GM19395 (cell line): ENCODE measurements at regions not wholly inside any gene's neighbourhood (a gene's known extent, or its start where the extent isn't known, plus 50 kb on each side); places are given as distances from the start of the nearest gene placed in this dataset.
"Not testable (repeated sequence)": the region's sequence is repeated elsewhere in the genome, so short reads cannot be mapped to it uniquely, and the experiment has no call there.

Source experiments
- ATAC-seq: cut with Tn5 transposase; IDR thresholded peaks from one replicate; pipeline ENCODE4 v1.9.1; 2021; ENCODE audit warnings: mild to moderate bottlenecking, moderate library complexity; ENCODE audit not compliant: unreplicated experiment

DNA sequence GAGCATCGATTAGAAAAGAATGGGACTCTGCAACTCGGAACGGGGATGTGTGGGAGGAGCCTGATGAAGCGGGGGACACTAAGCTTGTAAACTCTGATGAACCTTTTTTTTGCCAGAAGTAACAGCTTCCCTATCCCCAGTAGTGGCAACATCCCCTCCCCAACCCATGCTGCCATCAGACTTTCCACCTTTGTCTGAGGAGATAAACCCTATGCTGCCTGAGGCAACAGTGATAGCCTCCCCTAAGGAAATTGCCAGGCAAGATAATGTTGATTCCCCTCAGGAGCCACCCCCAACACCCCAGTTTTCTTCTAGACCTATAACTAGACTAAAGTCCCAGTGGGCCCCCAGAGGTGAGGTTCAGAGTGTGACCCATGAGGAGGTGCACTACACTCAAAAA, 173.7 kb downstream of the AKR1D1 start:
- no peak for ATAC-seq

DNA sequence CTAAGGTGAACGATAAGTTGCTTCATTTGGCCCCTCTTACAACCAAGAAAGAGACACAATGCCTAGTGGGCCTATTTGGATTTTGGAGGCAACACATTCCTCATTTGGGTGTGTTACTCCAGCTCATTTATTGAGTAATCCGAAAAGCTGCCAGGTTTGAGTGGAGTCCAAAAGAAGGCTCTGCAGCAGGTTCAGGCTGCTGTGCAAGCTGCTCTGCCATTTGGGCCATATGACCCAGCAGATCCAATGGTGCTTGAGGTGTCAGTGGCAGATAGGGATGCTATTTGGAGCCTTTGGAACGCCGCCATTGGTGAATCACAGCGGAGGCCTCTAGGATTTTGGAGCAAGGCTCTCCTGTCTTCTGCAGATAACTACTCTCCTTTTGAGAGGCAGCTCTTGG, 176.4 kb downstream of the AKR1D1 start:
- not testable (repeated sequence) for ATAC-seq

DNA sequence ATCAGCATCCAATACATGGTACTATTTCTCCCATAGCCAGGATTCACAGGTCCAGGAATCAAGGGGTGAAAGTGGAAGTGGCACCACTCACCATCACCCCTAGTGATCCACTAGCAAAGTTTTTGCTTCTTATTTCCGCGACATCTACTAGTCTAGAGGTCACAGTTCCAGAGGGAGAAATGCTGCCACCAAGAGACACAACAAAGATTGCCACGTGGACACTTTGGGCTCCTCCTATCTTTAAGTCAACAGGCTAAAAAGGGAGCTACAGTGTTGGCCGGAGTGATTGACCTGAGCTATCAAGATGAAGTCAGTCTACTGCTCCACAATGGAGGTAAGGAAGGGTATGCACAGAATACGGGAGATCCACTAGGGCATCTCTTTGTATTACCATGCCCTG, 178.2 kb downstream of the AKR1D1 start:
- no peak for ATAC-seq

DNA sequence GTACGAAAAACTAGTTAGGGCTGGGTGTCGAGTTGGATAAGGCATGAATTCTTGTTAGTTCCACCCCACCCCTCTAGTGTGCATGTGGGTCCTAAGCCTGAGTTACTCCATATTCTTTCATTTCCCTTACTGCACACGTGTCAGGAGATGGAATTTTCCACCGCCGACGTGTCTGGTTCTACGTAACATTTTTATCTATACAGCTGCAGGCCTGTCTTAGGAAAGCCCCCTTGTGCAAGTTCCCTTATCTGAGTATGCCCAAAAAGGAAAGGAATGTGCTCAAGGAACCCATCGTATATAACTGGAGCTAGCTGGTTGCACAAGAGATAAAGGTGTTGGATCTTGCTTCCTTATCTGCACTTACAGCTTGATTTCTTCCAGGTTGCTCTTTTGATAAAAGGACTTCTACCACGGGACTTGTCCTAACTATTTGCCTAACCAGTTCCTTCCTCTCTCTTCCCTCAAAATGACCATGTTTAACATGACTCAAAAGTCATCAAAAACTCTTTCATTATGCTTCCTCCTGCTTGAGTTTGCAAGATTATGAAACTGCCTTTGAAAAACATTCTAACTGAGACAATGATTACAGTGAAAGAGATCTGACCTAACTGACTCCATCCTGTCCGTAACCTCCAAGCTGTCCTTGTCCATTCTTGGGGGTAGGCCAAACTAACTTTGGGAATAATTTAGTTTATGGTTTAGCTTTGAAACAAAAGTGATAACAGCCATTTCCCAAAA, 181.4 kb downstream of the AKR1D1 start:
- ATAC-seq, result no peak

DNA sequence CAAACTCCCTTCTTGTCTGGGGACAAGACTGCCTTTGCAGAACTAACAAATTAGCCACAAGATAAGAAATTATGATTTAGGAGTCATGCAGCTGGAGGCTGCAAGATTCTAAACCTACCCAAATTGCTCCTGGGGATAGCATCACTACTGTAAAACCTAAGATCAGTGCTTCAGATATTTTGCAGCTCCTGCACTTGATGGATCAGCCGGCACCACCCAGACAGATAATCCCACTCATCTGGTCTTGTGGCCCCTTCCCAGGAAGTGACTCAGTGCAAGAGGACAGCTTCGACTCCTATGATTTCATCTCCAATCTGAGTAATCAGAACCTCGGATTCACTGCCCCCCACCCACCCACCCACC, 181.9 kb downstream of the AKR1D1 start:
- ATAC-seq, result no peak

DNA sequence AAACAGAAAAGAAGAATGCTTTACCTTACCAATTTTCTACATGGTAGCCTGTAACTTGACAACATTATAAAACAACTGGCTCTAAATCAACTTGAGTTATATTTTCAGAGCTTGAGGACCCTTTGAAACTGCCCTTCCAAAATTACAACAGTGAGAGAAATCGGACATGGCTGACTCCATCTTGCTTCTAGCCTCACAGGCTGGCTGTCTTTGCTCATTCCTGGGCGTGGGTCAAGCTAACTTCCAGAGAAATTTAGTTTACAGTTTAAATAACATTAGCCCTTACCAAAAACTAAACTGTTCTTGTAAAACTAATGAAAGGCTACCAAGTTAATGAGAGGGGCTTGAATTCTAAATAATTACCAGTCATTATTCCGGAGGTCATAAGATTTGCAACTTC, 183.4 kb downstream of the AKR1D1 start:
- ATAC-seq, result no peak

DNA sequence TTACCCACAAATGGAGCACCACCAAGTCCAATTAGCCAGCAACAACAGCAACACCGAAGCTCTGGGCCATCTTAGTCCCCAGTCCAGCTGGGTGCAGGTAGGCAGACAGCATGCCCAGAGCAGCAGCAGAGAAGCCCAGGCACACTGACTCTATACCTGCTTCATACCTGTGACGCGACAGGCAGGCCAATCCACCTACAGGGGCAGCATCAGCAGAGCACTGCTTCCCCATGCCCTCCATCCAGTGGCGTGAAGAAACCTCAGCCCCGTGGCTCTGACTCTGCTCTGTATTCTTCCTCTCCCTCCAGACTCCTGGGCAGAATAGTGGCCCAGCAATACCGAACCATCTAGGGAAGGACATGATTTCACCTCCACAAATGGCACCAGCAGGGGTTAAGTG, 191.7 kb downstream of the AKR1D1 start:
- no peak for ATAC-seq

DNA sequence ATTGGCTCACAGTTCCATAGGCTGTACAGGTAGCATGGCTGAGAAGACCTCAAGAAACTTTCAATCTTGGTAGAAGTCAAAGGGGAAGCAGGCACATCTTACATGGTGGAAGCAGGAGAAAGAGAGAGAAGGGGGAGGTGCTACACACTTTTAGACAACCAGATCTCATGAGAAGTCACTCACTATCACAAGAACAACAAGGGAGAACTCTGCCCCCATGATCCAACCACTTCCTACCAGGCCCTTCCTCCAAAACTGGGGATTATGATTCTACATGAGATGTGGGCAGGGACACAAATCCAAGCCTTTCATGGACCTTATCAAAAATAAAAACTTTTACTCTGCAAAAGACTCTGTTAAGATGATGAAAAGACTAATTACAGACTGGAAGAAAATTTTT, 183.2 kb upstream of the TRIM24 start:
- ATAC-seq, result no peak

DNA sequence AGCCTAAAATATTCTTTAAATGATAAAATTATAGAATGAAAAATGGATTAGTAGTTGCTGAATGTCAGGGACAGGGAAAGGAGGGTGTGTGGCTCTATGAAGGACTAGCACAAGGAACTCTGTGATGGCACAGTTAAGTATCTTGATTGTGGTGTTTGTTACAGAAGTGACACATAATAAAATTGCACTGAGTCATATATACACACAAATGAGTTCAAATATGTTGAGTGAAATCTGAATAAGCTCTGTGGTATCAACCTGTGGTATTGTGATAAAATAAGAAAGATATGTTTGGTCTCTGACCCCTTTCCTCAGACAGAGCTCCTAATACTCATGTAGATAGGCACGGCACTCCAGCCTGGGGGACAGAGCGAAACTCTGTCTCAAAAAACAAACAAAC, 181.5 kb upstream of the TRIM24 start:
- ATAC-seq, result no peak

DNA sequence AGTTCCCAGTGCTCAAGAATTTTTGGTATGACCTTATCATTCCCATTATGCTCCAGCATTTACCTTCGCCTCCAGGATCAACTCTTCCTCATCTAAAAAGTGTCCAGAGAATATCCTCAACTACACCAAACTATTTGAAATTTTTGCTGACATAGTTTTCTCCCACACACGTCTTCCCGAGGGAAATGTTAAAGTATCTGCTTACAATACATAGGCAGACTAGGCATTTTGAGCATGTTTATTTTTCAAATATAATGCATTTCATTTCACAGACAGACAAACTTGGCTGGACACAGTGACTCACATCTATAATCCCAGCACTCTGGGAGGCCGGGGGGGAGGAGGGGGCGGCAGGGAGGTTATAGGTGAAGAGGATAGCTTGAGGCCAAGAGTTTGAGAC, 177.1 kb upstream of the TRIM24 start:
- no peak for ATAC-seq

DNA sequence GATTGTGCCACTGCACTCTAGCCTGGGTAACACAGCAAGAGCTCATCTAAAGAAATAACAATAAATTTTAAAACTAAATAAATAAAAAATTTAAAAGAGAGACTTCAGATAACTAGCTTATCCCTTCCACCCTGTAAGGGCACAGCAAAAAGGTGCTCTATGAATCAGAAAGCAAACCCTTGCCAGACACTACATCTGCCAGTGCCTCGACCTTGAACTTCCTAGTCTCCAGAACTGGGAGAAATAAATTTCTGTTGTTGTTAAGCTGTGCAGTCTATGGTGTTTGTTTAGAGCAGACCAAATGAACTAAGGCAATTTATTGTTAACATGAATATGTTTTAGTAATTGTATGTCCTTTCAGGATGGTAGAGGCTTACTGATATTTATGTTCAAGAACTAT, 174.9 kb upstream of the TRIM24 start:
- ATAC-seq, result no peak

DNA sequence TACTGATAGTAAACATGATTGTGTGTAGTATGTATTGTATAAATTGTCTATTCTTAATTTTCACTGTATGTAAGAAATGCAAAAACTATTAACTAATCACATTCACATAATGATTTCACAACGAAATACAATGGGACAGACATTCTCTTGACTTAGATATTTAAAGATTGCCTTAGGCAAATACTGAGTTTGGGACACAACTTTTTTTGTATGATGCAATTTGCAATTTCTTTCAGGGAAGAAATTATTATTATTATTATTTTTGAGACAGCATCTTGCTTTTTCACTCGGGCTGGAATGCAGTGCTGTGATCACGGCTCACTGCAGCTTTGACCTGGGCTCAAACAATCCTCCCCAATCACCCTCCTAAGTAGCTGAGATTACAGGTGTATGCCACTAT, 173.2 kb upstream of the TRIM24 start:
- no peak for ATAC-seq

DNA sequence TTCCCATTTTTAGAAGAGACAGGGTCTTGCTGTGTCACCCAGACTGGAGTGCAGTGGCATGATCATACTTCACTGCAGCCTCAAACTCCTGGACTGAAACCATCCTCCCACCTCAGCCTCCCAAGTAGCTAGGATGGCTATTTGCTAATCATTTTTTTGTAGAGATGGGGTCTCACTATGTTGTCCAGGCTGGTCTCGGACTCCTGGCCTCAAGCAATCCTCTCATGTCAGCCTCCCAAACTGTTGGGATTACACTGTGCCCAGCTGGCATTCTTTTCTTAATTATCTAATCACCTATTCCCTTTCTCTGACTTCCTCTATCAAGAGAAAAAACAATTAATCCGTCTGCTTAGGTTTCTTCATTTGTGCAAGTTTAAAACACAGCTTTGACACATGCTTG, 172.5 kb upstream of the TRIM24 start:
- ATAC-seq, result no peak

DNA sequence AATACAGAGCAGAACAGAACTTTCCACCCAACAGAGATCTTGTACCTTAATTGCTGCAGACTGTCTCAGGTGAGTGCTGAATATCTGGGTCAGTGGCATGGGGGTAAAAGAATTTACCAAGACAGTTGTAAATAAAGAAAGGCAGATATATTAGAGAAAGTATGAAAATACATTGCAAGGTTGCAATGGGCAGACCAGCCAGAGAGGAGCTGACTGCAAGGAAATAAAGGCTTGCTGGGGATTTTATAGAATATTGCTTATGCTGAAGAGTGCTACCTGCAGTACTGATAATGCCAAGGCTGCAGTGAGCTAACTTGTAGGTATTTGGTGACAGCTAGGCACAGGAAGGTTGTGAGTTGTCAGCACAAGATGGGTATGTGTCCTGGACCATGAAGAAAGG, 171.0 kb upstream of the TRIM24 start:
- no peak for ATAC-seq

DNA sequence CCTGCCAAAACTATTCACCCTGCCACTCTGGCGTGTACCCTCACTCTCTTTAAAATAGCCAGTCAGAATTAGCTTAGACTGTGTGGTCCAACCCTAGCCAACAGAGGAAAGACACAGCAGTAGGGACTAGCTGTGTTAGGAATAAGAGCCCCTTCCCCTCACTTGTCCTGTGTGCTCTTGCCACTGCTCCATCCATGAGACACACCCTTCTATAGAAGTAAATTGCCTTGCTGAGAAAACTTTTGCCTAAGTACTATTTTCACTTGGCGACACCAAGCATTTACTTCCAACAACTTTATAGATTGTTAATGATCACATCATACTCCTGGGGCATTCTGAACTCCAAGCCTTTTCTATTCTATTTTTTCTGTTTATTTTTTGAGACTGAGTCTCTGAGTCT, 170.2 kb upstream of the TRIM24 start:
- ATAC-seq, result no peak

DNA sequence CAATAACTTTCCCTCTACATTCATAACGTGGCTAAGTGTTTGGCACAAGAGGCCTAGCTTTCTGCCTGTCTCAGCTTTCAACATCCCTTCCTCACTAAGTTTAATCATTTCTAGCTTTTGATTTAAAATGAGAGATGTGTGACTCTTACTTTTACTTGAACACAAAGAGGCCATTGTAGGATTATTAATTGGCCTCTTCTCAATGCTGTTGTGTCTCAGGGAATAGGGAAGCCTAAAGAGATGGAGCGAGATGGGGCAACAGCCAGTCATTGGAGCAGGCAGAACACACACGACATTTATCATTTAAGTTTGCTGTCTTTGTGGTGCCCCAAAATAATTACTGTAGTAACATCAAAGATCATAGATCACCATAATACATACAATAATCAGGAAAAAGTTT, 167.1 kb upstream of the TRIM24 start:
- no peak for ATAC-seq

DNA sequence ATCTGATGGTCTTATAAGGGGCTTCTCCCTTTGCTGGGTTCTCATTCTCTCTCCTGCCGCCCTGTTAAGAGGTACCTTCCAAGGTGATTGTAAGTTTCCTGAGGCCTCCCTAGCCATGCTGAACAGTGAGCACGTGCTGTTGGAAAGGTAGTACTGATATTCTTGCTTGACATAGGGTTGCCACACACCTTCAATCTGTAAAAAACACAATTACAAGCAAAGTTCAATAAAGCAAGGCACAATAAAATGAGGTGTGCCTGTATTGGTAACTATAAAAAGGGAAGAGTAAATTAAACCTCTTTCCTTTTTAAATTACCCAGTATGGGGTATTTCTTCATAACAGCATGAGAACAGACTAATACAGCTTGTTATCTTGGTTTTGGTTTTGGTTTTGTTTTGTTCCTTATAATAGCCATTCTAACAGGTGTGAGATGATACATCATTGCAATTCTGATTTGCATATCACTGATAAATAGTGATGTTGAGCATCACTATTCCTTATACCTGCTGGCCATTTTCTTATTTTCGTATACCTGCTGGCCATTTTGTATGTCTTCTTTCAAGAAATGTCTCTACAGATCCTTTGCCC, 164.9 kb upstream of the TRIM24 start:
- ATAC-seq, result peak; percentile 84

DNA sequence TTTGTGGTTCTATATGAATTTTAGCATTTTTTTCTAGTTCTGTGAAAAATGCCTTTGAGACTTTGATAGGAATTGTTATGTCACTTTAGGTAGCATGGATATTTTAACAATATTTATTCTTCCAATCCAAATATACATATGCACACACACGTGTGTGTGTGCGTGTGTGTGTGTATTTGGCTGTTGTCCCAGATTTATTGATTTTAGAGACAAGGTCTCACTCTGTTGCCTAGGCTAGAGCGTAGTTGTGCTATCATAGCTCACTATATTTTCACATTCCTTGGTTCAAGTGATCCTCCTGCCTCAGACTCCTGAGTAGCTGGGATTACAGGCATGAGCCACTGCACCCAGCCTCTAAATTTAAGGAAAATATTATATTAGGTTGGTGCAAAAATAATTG, 162.5 kb upstream of the TRIM24 start:
- ATAC-seq, result no peak

DNA sequence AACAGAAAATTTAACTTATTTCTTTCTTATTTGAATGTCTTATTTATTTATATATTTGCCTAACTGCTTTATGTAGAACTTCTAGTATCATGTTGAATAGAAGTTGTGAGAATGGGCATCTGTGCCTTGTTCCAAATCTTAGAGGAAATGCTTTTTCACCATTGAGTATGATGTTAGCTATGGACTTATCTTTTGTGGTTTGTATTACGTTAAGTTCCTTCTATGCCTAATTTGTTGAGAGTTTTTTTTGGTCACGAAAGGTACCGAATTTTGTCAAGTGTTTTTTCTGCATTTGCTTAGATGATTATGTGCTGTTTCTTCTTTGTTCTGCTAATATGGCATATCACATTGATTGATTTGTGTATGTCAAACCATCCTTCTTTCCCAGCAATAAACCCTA, 161.0 kb upstream of the TRIM24 start:
- no peak for ATAC-seq

DNA sequence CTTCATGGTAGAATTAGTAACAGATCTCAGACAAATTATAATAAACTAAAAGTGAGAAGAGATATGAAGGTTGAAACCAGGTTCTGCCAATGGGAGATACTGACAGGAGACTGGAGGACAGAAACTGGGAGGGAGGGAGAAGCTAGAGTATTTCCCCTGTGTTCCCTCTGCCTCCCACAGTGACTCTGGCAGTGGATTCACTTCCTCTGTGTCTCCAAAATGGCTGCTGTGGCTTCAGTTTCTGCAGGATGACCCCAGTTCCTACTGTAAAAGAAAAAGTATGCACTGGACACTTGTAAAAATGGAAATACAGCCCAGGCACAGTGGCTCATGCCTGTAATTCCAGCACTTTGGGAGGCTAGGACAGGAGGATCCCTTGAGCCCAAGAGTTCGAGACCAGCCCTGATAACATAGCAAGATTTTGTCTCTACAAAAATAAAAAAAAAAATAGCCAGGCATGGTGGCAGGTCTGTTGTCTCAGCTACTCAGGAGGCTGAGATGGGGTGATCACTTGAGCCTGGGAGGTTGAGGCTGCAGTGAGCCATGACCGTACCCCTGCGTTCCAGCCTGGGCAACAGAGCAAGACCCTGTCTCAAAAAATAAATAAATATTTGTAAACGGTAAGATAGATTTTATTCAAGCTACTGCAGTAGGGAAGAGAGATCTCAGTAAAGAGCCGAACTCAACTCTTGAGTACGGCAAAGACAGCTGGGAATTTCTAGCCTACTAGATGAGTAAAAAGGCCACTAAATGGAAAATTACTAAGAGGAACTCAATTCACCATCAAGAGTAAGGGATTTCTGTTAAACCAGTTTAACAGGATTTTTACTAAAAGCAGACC, 156.6 kb upstream of the TRIM24 start:
- ATAC-seq, result no peak

DNA sequence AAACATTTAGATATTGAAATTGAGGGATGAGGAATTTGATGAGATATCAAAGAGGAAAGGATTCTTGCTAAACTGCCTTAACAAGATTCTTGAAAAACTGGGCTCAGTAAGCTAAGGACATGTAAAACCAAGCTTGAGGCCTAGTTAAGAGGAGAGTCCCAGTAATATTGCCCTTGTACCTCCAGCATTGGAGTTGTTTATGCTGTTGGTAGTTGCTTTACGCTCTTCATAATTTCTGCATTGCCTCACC, 156.1 kb upstream of the TRIM24 start:
- ATAC-seq, result no peak

DNA sequence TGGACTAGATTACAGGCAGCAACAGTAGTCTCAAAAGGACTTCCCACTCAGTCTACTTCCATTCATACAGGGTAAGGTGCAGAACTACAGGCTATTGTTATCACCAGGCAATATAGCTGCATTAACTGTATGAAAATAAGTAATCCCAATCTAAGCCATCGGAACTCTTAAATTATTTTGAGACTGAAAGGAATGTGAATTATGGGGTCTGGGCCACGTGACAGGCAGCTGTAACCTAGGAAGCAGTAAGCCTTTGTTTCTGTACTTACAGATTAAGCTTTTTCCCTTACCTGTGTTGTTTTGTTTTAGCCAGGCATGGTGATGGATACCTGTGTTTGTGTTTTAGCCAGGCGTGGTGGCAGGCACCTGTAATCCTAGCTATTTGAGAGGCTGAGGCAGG, 152.4 kb upstream of the TRIM24 start:
- no peak for ATAC-seq

DNA sequence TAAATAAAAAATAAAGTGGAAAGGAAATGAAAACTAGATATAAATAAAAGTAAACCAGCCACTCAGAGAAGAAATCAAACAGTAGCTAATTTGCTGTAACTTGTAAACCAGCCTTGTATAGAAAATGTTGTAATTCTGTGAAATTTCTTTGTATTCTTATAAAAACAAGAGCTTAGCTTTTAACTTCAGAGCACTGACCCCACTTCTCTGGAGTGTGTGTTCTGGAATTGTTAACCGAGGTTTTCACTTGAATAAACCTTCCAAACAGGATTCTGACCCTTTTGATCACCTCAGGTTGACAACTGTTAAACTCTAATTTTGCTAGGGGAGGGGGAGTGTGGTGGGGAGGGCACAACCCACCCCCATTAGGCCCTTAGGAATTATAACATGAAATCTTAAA, 151.9 kb upstream of the TRIM24 start:
- ATAC-seq, result no peak
